GM12892 (cell line): ENCODE measurements at regions not wholly inside any gene's neighbourhood (a gene's known extent, or its start where the extent isn't known, plus 50 kb on each side); places are given as distances from the start of the nearest gene placed in this dataset.

ENCODE experiments used
- POLR2A ChIP-seq: IDR thresholded peaks from 2 replicates; pipeline ENCODE4 v1.6.1; 2011; ENCODE audit warnings: low read depth, low read length, control low read depth
- POLR2AphosphoS5 ChIP-seq: IDR thresholded peaks from 2 replicates; pipeline ENCODE4 v1.6.1; 2011; ENCODE audit warnings: low read depth, low read length, control low read depth
- TAF1 ChIP-seq: IDR thresholded peaks from 2 replicates; pipeline ENCODE4 v1.6.1; 2011; ENCODE audit warnings: low read depth, mild to moderate bottlenecking, control low read depth, low read length, borderline replicate concordance

GRCh38 chr12:94048757-94049156 is 99.6 kb upstream of the PLXNC1 start:
- TF ChIP-seq POLR2A (no peak), POLR2AphosphoS5 (no peak), TAF1 (no peak)
